H9 (cell line): ENCODE measurements at regions not wholly inside any gene's neighbourhood (a gene's known extent, or its start where the extent isn't known, plus 50 kb on each side); places are given as distances from the start of the nearest gene placed in this dataset.

Source experiments
- DNase-seq: peaks from one replicate; pipeline ENCODE4 v3.0.0-alpha.2; 2017
- H2AFZ ChIP-seq: one replicate; pipeline ENCODE4 v1.6.1; 2013; ENCODE audit warnings: mild to moderate bottlenecking, low read length, control low read depth, moderate library complexity
- H2AK5ac ChIP-seq: 2 replicates; pipeline ENCODE4 v1.6.1; 2013; ENCODE audit warnings: low read length, control low read depth, mixed read lengths; ENCODE audit not compliant: insufficient read length
- H2BK120ac ChIP-seq: one replicate; pipeline ENCODE4 v1.6.1; 2013; ENCODE audit warnings: low read depth, mild to moderate bottlenecking, low read length, control low read depth, inconsistent platforms; ENCODE audit not compliant: poor library complexity, severe bottlenecking
- H2BK12ac ChIP-seq: 2 replicates; pipeline ENCODE4 v1.6.1; 2013; ENCODE audit warnings: low read length, control low read depth, mixed read lengths, low read depth; ENCODE audit not compliant: insufficient read length
- H2BK15ac ChIP-seq: 2 replicates; pipeline ENCODE4 v1.6.1; 2013; ENCODE audit warnings: low read depth, low read length, control low read depth
- H2BK20ac ChIP-seq: one replicate; pipeline ENCODE4 v1.6.1; 2013; ENCODE audit warnings: low read depth, mild to moderate bottlenecking, low read length, control low read depth, inconsistent platforms; ENCODE audit not compliant: poor library complexity, severe bottlenecking
- H2BK5ac ChIP-seq: 2 replicates; pipeline ENCODE4 v1.6.1; 2013; ENCODE audit warnings: low read length, control low read depth, mixed read lengths; ENCODE audit not compliant: insufficient read length
- H3K14ac ChIP-seq: 2 replicates; pipeline ENCODE4 v1.6.1; 2013; ENCODE audit warnings: low read length, control low read depth; ENCODE audit not compliant: insufficient read depth
- H3K18ac ChIP-seq: 2 replicates; pipeline ENCODE4 v1.6.1; 2013; ENCODE audit warnings: low read depth, mild to moderate bottlenecking, mixed read lengths, low read length, control low read depth; ENCODE audit not compliant: insufficient read length
- H3K23ac ChIP-seq: 2 replicates; pipeline ENCODE4 v1.6.1; 2013; ENCODE audit warnings: low read length, control low read depth, mixed read lengths, low read depth; ENCODE audit not compliant: insufficient read length
- H3K23me2 ChIP-seq: 2 replicates; pipeline ENCODE4 v1.6.1; 2013; ENCODE audit warnings: low read depth, mild to moderate bottlenecking, mixed read lengths, low read length, control low read depth; ENCODE audit not compliant: insufficient read length, poor library complexity, severe bottlenecking
- H3K27ac ChIP-seq: 2 replicates; pipeline ENCODE4 v1.5.1; 2013; ENCODE audit warnings: low read length, control low read depth, mixed read lengths, low read depth; ENCODE audit not compliant: insufficient read length
- H3K27me3 ChIP-seq: 2 replicates; pipeline ENCODE4 v1.6.1; 2013; ENCODE audit warnings: low read length, control low read depth, inconsistent platforms; ENCODE audit not compliant: insufficient read depth
- H3K4ac ChIP-seq: 2 replicates; pipeline ENCODE4 v1.6.1; 2013; ENCODE audit warnings: low read depth, mild to moderate bottlenecking, control low read depth, inconsistent platforms, low read length, moderate library complexity
- H3K4me1 ChIP-seq: 2 replicates; pipeline ENCODE4 v1.6.1; 2013; ENCODE audit warnings: low read length, control low read depth, inconsistent platforms; ENCODE audit not compliant: insufficient read depth
- H3K4me2 ChIP-seq: 2 replicates; pipeline ENCODE4 v1.6.1; 2013; ENCODE audit warnings: low read length, control low read depth, mixed read lengths; ENCODE audit not compliant: insufficient read length, insufficient read depth
- H3K56ac ChIP-seq: 2 replicates; pipeline ENCODE4 v1.6.1; 2013; ENCODE audit warnings: low read depth, mild to moderate bottlenecking, mixed read lengths, low read length, control low read depth; ENCODE audit not compliant: insufficient read length
- H3K79me1 ChIP-seq: 2 replicates; pipeline ENCODE4 v1.6.1; 2013; ENCODE audit warnings: low read depth, mild to moderate bottlenecking, moderate library complexity, low read length, control low read depth, inconsistent platforms; ENCODE audit not compliant: insufficient read depth, poor library complexity, severe bottlenecking
- H3K79me2 ChIP-seq: 2 replicates; pipeline ENCODE4 v1.6.1; 2013; ENCODE audit warnings: low read length, control low read depth, inconsistent platforms; ENCODE audit not compliant: insufficient read depth
- H3K9ac ChIP-seq: 2 replicates; pipeline ENCODE4 v1.6.1; 2013; ENCODE audit warnings: low read length, control low read depth, mixed read lengths; ENCODE audit not compliant: insufficient read length; ENCODE audit errors: extremely low read depth
- H3K9me3 ChIP-seq: one replicate; pipeline ENCODE4 v1.6.1; 2013; ENCODE audit warnings: low read depth, low read length, inconsistent platforms; ENCODE audit not compliant: control insufficient read depth
- H3T11ph ChIP-seq: one replicate; pipeline ENCODE4 v1.6.1; 2013; ENCODE audit warnings: mild to moderate bottlenecking, low read length, control low read depth, inconsistent platforms
- H4K20me1 ChIP-seq: one replicate; pipeline ENCODE4 v1.6.1; 2013; ENCODE audit not compliant: control insufficient read depth, insufficient read length, insufficient read depth
- H4K5ac ChIP-seq: 2 replicates; pipeline ENCODE4 v1.6.1; 2013; ENCODE audit warnings: low read depth, mild to moderate bottlenecking, mixed read lengths, low read length, control low read depth; ENCODE audit not compliant: insufficient read length
- H4K8ac ChIP-seq: replicated peaks from 2 replicates; pipeline ENCODE4 v1.6.1; 2013; ENCODE audit warnings: low read length, control low read depth, mixed read lengths, low read depth; ENCODE audit not compliant: insufficient read length
- H4K91ac ChIP-seq: 2 replicates; pipeline ENCODE4 v1.6.1; 2013; ENCODE audit warnings: low read depth, mild to moderate bottlenecking, moderate library complexity, mixed read lengths, low read length, control low read depth; ENCODE audit not compliant: insufficient read length
- H3K27ac Mint-ChIP-seq, 3 experiments: 2 replicates in 2 of 3; 3 replicates in 1 of 3; pipeline ENCODE4 v1.8.0; 2020 to 2021; ENCODE audit warnings: mixed read lengths in 3 of 3, mild to moderate bottlenecking in 1 of 3, moderate library complexity in 1 of 3
- H3K27me3 Mint-ChIP-seq: 2 replicates; pipeline ENCODE4 v1.8.0; 2021; ENCODE audit warnings: low read depth, mild to moderate bottlenecking, moderate library complexity, mixed read lengths
- H3K36me3 Mint-ChIP-seq, 3 experiments: 2 replicates in 2 of 3; 3 replicates in 1 of 3; pipeline ENCODE4 v1.8.0; 2020 to 2021; ENCODE audit warnings: low read depth in 3 of 3, mixed read lengths in 3 of 3; ENCODE audit not compliant: insufficient read depth in 1 of 3
- H3K4me1 Mint-ChIP-seq, 2 experiments: 2 replicates each; pipeline ENCODE4 v1.8.0; 2020; ENCODE audit warnings: mixed read lengths in 2 of 2
- H3K4me3 Mint-ChIP-seq, 2 experiments: 2 replicates in 1 of 2; 3 replicates in 1 of 2; pipeline ENCODE4 v1.8.0; 2020 to 2021; ENCODE audit warnings: mild to moderate bottlenecking in 2 of 2, mixed read lengths in 2 of 2, moderate library complexity in 1 of 2
- H3K9me3 Mint-ChIP-seq, 2 experiments: 2 replicates in 1 of 2; 3 replicates in 1 of 2; pipeline ENCODE4 v1.8.0; 2020; ENCODE audit warnings: mild to moderate bottlenecking in 2 of 2, mixed read lengths in 2 of 2, moderate library complexity in 1 of 2
- CTCF ChIP-seq: fragments of 200-600 bp; sonication (generic); conservative IDR thresholded peaks from 3 replicates; pipeline ENCODE4 v1.8.0; 2021; ENCODE audit warnings: antibody characterized with exemption, mild to moderate bottlenecking

GRCh38 chr1:63143482-63143881 is 178.9 kb upstream of the FOXD3 start:
- Histone ChIP-seq H3K18ac (no peak overlapping the region), H4K20me1 (no peaks in the 10 kb centered on the region), H3K27me3 (no peaks in the 10 kb centered on the region), H2BK12ac (no peak overlapping the region), H3K23me2 (no peaks in the 10 kb centered on the region), H4K91ac (no peak overlapping the region), H2BK20ac (no peak overlapping the region), H3K4me1 (no peaks in the 10 kb centered on the region), H3K79me2 (no peaks in the 10 kb centered on the region), H3K79me1 (no peaks in the 10 kb centered on the region), H2BK15ac (no peak overlapping the region), H3K23ac (no peak overlapping the region), H3K56ac (no peak overlapping the region), H4K8ac (no peak overlapping the region), H3K9ac (no peak overlapping the region), H3K9me3 (no peaks in the 10 kb centered on the region), H3T11ph (no peak overlapping the region), H2BK120ac (no peak overlapping the region), H2AFZ (no peak overlapping the region), H2BK5ac (no peak overlapping the region), H3K27ac (no peak overlapping the region), H3K4ac (no peak overlapping the region), H4K5ac (no peak overlapping the region), H3K14ac (no peak overlapping the region), H2AK5ac (no peak overlapping the region), H3K4me2 (no peak overlapping the region)
- TF ChIP-seq CTCF = no peak
- no peak for DNase-seq
- H3K4me1 Mint-ChIP-seq = no peaks in the 10 kb centered on the region
- H3K36me3 Mint-ChIP-seq = no peaks in the 10 kb centered on the region
- no peaks in the 10 kb centered on the region for H3K27me3 Mint-ChIP-seq
- H3K27ac Mint-ChIP-seq = no peak overlapping the region
- H3K9me3 Mint-ChIP-seq = no peaks in the 10 kb centered on the region
- no peak overlapping the region for H3K4me3 Mint-ChIP-seq
